D341Med (cell line): ENCODE measurements at regions not wholly inside any gene's neighbourhood (a gene's known extent, or its start where the extent isn't known, plus 50 kb on each side); places are given as distances from the start of the nearest gene placed in this dataset.

Source experiments
- DNase-seq: peaks from one replicate; pipeline ENCODE4 v3.0.0; 2012; ENCODE audit warnings: low spot score

GRCh38 chr9:82153032-82153431 lies 164.5 kb downstream of the SPATA31D1 start:
- no peak for DNase-seq

- DNase-seq, result no peak
Observed at GRCh38 chr9:82154573-82154972, 166.0 kb downstream of the SPATA31D1 start.

- DNase-seq, result no peak
Observed at GRCh38 chr9:82161876-82162275, 173.3 kb downstream of the SPATA31D1 start.

- no peak for DNase-seq
Observed at GRCh38 chr9:82164159-82164558, 175.6 kb downstream of the SPATA31D1 start.

- no peak for DNase-seq
Observed at GRCh38 chr9:82167296-82167695, 178.7 kb downstream of the SPATA31D1 start.

GRCh38 chr9:82168585-82168984 lies 180.0 kb downstream of the SPATA31D1 start:
- no peak for DNase-seq

GRCh38 chr9:82170866-82171265 lies 182.3 kb downstream of the SPATA31D1 start:
- no peak for DNase-seq

GRCh38 chr9:82171271-82171670 lies 182.7 kb downstream of the SPATA31D1 start:
- DNase-seq, result no peak

GRCh38 chr9:82180711-82181110 lies 192.1 kb downstream of the SPATA31D1 start:
- DNase-seq, result no peak

- DNase-seq, result no peak
Observed at GRCh38 chr9:82183181-82183860, 194.7 kb downstream of the SPATA31D1 start.

- no peak for DNase-seq
Observed at GRCh38 chr9:82184524-82184923, 196.0 kb downstream of the SPATA31D1 start.

GRCh38 chr9:82188817-82189216 lies 200.2 kb downstream of the SPATA31D1 start:
- no peak for DNase-seq

GRCh38 chr9:82191082-82191770 lies 202.7 kb downstream of the SPATA31D1 start:
- no peak for DNase-seq

- DNase-seq, result no peak
Observed at GRCh38 chr9:82192211-82192610, 203.6 kb downstream of the SPATA31D1 start.

- no peak for DNase-seq
Observed at GRCh38 chr9:82196622-82197441, 208.3 kb downstream of the SPATA31D1 start.

GRCh38 chr9:82201196-82201595 lies 212.6 kb downstream of the SPATA31D1 start:
- no peak for DNase-seq

- no peak for DNase-seq
Observed at GRCh38 chr9:82202808-82203207, 214.2 kb downstream of the SPATA31D1 start.

- DNase-seq, result no peak
Observed at GRCh38 chr9:82206490-82206889, 217.9 kb downstream of the SPATA31D1 start.

GRCh38 chr9:82206946-82207345 lies 218.4 kb downstream of the SPATA31D1 start:
- no peak for DNase-seq

GRCh38 chr9:82208741-82209450 lies 220.3 kb downstream of the SPATA31D1 start:
- no peak for DNase-seq

GRCh38 chr9:82209797-82210470 lies 221.4 kb downstream of the SPATA31D1 start:
- DNase-seq, result no peak

GRCh38 chr9:82212885-82213284 lies 224.3 kb downstream of the SPATA31D1 start:
- DNase-seq, result no peak
